Femur (tissue), 1 donor: ENCODE measurements at regions not wholly inside any gene's neighbourhood (a gene's known extent, or its start where the extent isn't known, plus 50 kb on each side); places are given as distances from the start of the nearest gene placed in this dataset.

Experiments used
- DNase-seq: peaks from one replicate; pipeline ENCODE4 v3.0.0-alpha.2; 2017

DNA sequence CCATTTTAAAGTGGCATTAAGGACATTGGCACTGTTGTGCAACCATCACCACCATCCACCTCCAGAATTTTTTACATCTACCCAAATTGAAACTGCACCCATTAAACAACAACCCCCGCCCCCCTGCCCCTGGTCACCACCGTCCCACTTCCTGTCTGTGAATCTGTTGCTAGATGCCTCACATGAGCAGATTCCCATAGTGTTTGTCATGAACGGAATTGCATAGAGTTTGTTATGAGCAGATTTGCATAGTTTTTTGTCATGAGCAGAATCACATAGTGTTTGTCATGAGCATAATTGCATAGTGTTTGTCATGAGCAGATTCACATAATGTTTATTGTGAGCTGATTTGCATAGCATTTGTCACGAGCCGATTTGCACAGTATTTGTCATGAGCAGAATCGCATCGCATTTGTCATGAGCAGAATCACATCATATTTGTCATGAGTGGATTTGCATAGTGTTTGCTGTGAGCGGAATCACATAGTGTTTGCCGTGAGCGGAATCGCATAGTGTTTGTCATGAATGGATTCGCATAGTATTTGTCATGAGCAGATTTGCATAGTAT, 54.0 kb upstream of the GTF3A start:
- no peak for DNase-seq

DNA sequence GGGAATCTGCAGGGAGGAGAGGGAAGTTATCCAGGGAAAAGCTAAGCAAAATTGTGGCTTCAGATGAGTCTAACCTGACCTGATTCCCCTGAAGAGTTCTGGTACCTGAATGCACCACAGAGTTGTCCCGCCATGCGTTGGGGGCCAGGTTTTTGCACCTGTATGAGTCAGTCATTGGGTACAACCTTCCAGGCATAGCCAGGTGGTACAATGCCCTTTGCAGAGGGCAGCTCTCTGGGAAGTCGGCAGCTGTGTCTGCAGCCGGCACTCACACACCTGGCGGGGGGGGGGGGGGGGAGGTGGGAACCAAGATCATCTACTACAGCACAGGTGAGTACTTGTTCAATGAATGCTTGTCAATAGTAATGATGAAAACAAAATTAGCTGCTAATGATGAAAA, 52.5 kb upstream of the GTF3A start:
- no peak for DNase-seq

DNA sequence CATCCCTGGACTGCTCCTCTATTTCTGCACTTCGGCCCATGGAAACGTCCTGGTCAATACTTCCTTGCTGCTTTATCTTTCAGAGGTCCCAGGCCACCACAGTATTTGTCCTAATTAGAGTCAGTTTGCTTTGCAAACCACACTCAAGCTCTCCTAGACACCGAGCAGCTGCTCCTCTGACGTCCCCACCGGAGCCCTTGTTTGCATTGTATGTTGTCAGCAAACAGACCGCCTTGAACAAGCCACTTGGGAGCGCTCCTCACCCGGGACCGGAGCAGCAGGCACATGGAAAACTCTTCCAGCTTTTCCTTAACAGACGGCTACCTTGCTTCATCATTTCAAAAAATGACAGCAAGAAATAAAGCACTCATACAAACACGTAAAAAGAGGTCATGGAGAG, 51.5 kb upstream of the GTF3A start:
- DNase-seq, result no peak

GRCh38 chr13:27374126-27374613, 50.2 kb upstream of the GTF3A start:
- no peak for DNase-seq
